Muscle layer of colon (tissue), 2 donors: ENCODE measurements at regions not wholly inside any gene's neighbourhood (a gene's known extent, or its start where the extent isn't known, plus 50 kb on each side); places are given as distances from the start of the nearest gene placed in this dataset.
A peak's percentile ranks its signal among the peaks of the same experiment; 100 is the strongest.

ENCODE experiments used
- H3K27ac ChIP-seq: one replicate; pipeline ENCODE4 v1.7.0; 2013; ENCODE audit warnings: low read depth, mild to moderate bottlenecking, low read length, moderate library complexity
- H3K27me3 ChIP-seq, 2 donors: one replicate each; pipeline ENCODE4 v1.7.0; 2013; ENCODE audit warnings: low read length in 2 of 2, mild to moderate bottlenecking in 2 of 2; ENCODE audit not compliant: insufficient read depth in 2 of 2, control insufficient read depth in 1 of 2
- H3K36me3 ChIP-seq: one replicate; pipeline ENCODE4 v1.7.0; 2013; ENCODE audit warnings: mild to moderate bottlenecking, low read length; ENCODE audit not compliant: insufficient read depth
- H3K4me1 ChIP-seq: one replicate; pipeline ENCODE4 v1.7.0; 2013; ENCODE audit warnings: mild to moderate bottlenecking, low read length; ENCODE audit not compliant: insufficient read depth
- H3K4me3 ChIP-seq, 2 donors: one replicate each; pipeline ENCODE4 v1.7.0; 2013; ENCODE audit warnings: low read length in 2 of 2, low read depth in 1 of 2, mild to moderate bottlenecking in 1 of 2, moderate library complexity in 1 of 2
- H3K9ac ChIP-seq: one replicate; pipeline ENCODE4 v1.7.0; 2013; ENCODE audit warnings: low read length
- H3K9me3 ChIP-seq: one replicate; pipeline ENCODE4 v1.7.0; 2013; ENCODE audit warnings: mild to moderate bottlenecking, low read length
- donor health status: abdominal sarcoma.
- donor health status: Adenocarcinoma of cecum.

- no peak overlapping the region for H3K9ac ChIP-seq
- H3K27ac ChIP-seq: peak overlapping the region; percentile 78
- H3K4me3 ChIP-seq: no peak overlapping the region
- peaks cover 72% of the 10 kb centered on the region for H3K4me1 ChIP-seq
- H3K36me3 ChIP-seq: no peaks in the 10 kb centered on the region
- H3K27me3 ChIP-seq: no peaks in the 10 kb centered on the region
- no peaks in the 10 kb centered on the region for H3K9me3 ChIP-seq
Measured at GRCh38 chr2:46850742-46851141, 64.9 kb downstream of the MCFD2 start.

- peak overlapping the region in 1 of 2 donors; percentile 10 for H3K4me3 ChIP-seq
- H3K27me3 ChIP-seq: no peaks in the 10 kb centered on the region
- peak overlapping the region; percentile 78 for H3K27ac ChIP-seq
- peak overlapping the region; percentile 38 for H3K9ac ChIP-seq
- H3K4me1 ChIP-seq: peaks cover 73% of the 10 kb centered on the region
- no peaks in the 10 kb centered on the region for H3K36me3 ChIP-seq
- H3K9me3 ChIP-seq: no peaks in the 10 kb centered on the region
Measured at GRCh38 chr2:46849721-46850556, 65.7 kb downstream of the MCFD2 start.

GRCh38 chr2:46849046-46849715 lies 66.4 kb downstream of the MCFD2 start:
- Histone ChIP-seq H3K27me3 (no peaks in the 10 kb centered on the region), H3K36me3 (no peaks in the 10 kb centered on the region), H3K4me1 (peaks cover 73% of the 10 kb centered on the region), H3K9me3 (no peaks in the 10 kb centered on the region), H3K27ac (peak overlapping the region; percentile 78), H3K4me3 (peak overlapping the region in 1 of 2 donors; percentile 10), H3K9ac (peak overlapping the region; percentile 38)

DNA sequence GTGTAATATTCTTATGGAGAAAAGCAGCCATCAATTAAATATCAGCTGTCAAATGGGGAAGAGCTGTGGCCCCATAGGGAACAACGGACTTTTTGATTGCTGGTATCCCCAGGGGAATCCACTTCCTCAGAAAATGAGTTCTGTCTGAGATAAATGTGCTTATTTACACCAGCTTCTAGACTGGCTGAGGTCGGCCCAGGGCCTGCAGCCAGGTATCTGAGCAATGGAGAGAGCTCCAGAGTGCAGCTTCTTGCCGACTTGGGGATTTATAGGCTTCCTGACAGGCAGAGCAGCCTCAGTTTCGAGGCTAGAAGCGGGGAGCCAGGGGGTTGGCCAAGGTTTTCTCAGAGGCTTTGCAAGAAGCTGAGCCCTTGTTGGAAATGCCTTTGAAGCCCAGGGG lies 67.2 kb downstream of the MCFD2 start:
- H3K4me3 ChIP-seq: peak overlapping the region in 1 of 2 donors; percentile 19
- H3K36me3 ChIP-seq: no peaks in the 10 kb centered on the region
- no peaks in the 10 kb centered on the region for H3K27me3 ChIP-seq
- H3K27ac ChIP-seq: peak overlapping the region; percentile 78
- H3K9me3 ChIP-seq: no peaks in the 10 kb centered on the region
- H3K4me1 ChIP-seq: peaks cover 73% of the 10 kb centered on the region
- peak overlapping the region; percentile 36 for H3K9ac ChIP-seq

DNA sequence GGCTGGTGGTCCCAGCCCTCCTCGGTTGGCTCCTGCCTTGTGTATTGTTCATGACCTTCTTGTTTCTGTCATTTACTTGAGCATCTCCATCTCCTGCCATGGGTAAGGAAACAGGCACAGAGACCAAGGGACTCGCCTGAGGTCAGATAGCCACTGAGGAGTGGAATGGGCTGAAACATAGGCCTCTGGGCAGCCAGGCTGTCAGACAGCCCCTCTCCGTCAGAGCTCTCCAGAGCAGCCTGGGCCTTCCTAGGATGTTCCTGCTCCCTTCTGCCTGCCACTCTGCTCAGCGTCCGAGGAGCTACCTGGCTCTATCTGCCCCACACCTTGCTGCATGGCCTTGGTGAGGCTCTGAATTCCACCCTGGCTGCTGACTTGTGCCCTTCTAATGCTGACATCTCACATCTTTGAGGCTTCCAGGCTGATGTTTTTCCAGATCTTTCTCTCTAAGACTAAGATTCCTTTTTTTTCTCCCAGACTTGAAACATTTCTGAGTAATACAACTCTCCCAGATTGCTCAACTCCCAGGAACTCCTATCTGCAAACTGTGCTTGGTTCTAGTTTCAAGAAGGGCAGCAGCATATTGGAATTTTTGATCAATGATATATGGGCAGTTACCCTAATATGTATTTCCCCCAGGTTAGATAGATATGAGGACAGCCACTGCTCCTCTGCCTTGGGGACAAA lies 67.7 kb downstream of the MCFD2 start:
- Histone ChIP-seq H3K36me3 (no peaks in the 10 kb centered on the region), H3K9me3 (no peaks in the 10 kb centered on the region), H3K4me3 (peak overlapping the region in 1 of 2 donors; percentile 19), H3K9ac (peak overlapping the region; percentile 36), H3K27ac (peak overlapping the region; percentile 78), H3K4me1 (peaks cover 77% of the 10 kb centered on the region), H3K27me3 (no peaks in the 10 kb centered on the region)

GRCh38 chr2:46847185-46847710 lies 68.4 kb downstream of the MCFD2 start:
- no peaks in the 10 kb centered on the region for H3K27me3 ChIP-seq
- no peaks in the 10 kb centered on the region for H3K9me3 ChIP-seq
- no peak overlapping the region for H3K4me3 ChIP-seq
- H3K36me3 ChIP-seq: no peaks in the 10 kb centered on the region
- peak overlapping the region; percentile 36 for H3K9ac ChIP-seq
- peaks cover 77% of the 10 kb centered on the region for H3K4me1 ChIP-seq
- peak overlapping the region; percentile 78 for H3K27ac ChIP-seq

- peak overlapping the region in 1 of 2 donors; percentile 9 for H3K4me3 ChIP-seq
- H3K4me1 ChIP-seq: peaks cover 77% of the 10 kb centered on the region
- no peaks in the 10 kb centered on the region for H3K36me3 ChIP-seq
- no peak overlapping the region for H3K9ac ChIP-seq
- no peaks in the 10 kb centered on the region for H3K9me3 ChIP-seq
- H3K27me3 ChIP-seq: no peaks in the 10 kb centered on the region
- peak overlapping the region; percentile 78 for H3K27ac ChIP-seq
Measured at GRCh38 chr2:46846536-46846935, 69.1 kb downstream of the MCFD2 start.

DNA sequence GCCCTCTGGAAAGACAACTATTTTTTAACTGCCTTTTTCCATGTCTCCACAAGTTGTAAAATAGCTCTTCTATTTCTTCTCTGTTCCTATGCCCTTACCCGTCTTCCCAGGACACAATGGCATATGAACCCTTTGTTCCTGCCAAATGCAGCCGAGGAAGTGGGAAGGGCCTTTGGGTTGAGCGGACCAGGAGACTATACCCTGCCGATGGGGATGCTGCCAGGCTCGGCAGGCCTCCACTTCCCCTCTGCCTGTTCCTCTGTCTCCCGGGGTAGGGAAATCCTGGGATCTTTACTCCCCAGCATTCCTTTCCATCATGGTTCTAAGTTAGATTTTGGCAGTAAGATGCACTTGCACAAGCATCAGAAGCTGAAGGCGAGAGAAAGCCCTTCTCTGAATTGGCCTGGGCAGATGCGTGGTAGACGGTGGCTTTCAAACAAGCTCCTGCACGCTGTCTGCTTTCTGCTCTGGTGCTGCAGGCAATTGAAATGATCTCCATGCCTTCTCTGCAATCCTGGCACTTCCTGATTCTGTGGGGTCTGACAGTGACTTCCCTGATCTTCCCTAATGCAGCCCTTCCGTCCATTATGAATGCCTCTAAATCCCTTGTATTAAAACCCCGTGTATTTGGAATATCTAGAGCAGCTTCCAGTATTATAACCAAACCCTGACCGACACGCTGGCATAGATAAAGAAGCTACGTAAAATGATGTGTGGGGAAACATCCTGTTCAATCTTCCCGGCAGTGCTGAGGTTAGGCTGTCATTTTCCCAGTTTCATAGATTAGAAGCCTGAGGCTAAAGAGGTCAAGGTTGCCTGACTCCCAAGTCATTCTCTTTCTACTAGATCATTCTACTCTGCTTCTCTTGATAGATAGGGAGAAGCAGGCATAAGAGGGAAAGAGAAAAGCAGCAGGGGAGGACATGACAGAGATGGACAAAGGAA lies 69.8 kb downstream of the MCFD2 start:
- H3K36me3 ChIP-seq: no peaks in the 10 kb centered on the region
- H3K4me3 ChIP-seq: no peak overlapping the region
- no peaks in the 10 kb centered on the region for H3K9me3 ChIP-seq
- no peaks in the 10 kb centered on the region for H3K27me3 ChIP-seq
- H3K4me1 ChIP-seq: peaks cover 73% of the 10 kb centered on the region
- H3K9ac ChIP-seq: no peak overlapping the region
- H3K27ac ChIP-seq: peak overlapping the region; percentile 78

DNA sequence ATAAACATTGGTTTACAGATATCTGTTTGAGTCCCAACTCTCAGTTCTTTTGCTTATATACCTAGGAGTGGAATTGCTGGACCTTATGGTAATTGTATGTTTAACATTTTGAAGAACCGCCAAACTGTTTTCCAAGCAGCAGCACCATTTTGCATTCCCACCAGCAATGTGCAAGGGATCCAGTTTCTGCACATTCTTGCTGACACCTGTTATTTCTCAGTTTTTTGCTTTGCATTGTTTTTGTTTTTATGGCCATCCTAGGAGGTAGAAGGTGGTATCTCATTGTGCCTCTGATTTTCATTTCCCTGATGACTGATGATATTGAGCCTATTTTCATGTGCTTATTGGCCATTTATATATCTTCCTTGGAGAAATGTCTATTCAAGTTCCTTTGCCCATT lies 71.2 kb downstream of the MCFD2 start:
- Histone ChIP-seq H3K4me1 (peaks cover 59% of the 10 kb centered on the region), H3K9me3 (no peaks in the 10 kb centered on the region), H3K36me3 (no peaks in the 10 kb centered on the region), H3K4me3 (no peak overlapping the region), H3K27ac (peak overlapping the region; percentile 78), H3K9ac (no peak overlapping the region), H3K27me3 (no peaks in the 10 kb centered on the region)

GRCh38 chr2:46844034-46844433 lies 71.6 kb downstream of the MCFD2 start:
- Histone ChIP-seq H3K36me3 (no peaks in the 10 kb centered on the region), H3K4me1 (peaks cover 55% of the 10 kb centered on the region), H3K9ac (no peak overlapping the region), H3K27me3 (no peaks in the 10 kb centered on the region), H3K9me3 (no peaks in the 10 kb centered on the region), H3K4me3 (no peak overlapping the region), H3K27ac (peak overlapping the region; percentile 17)
